Erythroblast (primary cell): ENCODE measurements at regions not wholly inside any gene's neighbourhood (a gene's known extent, or its start where the extent isn't known, plus 50 kb on each side); places are given as distances from the start of the nearest gene placed in this dataset.
"Not testable (repeated sequence)": the region's sequence is repeated elsewhere in the genome, so short reads cannot be mapped to it uniquely, and the experiment has no call there.

ENCODE experiments used
- DNase-seq, 2 experiments: peaks; one replicate each; lab custom pipeline; 2025; lab: John Stamatoyannopoulos, UW
- GATA1 ChIP-seq: IDR thresholded peaks from 2 replicates; pipeline ENCODE4 v1.6.1; 2011; ENCODE audit warnings: low read depth, mild to moderate bottlenecking, control low read depth, low read length, moderate library complexity
- POLR2A ChIP-seq: IDR thresholded peaks from 2 replicates; pipeline ENCODE4 v1.6.1; 2011; ENCODE audit warnings: mild to moderate bottlenecking, low read length

GRCh38 chr14:105641075-105641937 lies 114.9 kb downstream of the TMEM121 start:
- TF ChIP-seq GATA1 (no peak), POLR2A (no peak)
- no peak for DNase-seq

- not testable (repeated sequence) for DNase-seq
Observed at GRCh38 chr14:105641951-105642350, 115.6 kb downstream of the TMEM121 start.

GRCh38 chr14:105642486-105642885 lies 116.1 kb downstream of the TMEM121 start:
- DNase-seq: not testable (repeated sequence)

DNA sequence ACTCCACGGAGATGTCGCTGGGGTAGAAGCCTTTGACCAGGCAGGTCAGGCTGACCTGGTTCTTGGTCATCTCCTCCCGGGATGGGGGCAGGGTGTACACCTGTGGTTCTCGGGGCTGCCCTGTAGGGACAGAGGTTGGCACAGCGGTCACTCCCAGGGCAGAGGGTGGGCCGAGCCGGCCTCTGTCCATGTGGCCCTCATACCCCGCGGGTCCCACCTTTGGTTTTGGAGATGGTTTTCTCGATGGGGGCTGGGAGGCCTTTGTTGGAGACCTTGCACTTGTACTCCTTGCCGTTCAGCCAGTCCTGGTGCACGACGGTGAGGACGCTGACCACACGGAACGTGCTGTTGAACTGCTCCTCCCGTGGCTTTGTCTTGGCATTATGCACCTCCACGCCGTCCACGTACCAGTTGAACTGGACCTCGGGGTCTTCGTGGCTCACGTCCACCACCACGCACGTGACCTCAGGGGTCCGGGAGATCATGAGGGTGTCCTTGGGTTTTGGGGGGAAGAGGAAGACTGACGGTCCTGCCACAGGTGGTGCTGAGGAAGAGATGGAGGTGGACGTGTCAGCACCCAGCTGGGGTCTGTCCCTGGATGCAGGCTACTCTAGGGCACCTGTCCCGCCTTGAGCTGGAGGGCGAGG lies 117.1 kb downstream of the TMEM121 start:
- not testable (repeated sequence) for DNase-seq

- DNase-seq: not testable (repeated sequence)
Observed at GRCh38 chr14:105644053-105644435, 117.7 kb downstream of the TMEM121 start.

DNA sequence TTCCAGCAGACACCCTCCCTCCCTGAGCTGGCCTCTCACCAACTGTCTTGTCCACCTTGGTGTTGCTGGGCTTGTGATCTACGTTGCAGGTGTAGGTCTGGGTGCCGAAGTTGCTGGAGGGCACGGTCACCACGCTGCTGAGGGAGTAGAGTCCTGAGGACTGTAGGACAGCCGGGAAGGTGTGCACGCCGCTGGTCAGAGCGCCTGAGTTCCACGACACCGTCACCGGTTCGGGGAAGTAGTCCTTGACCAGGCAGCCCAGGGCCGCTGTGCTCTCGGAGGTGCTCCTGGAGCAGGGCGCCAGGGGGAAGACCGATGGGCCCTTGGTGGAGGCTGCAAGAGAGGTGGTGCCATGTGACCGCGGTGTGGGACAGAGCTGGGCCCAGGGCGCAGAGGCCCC lies 118.1 kb downstream of the TMEM121 start:
- not testable (repeated sequence) for DNase-seq

- DNase-seq: not testable (repeated sequence)
Observed at GRCh38 chr14:105644891-105645290, 118.5 kb downstream of the TMEM121 start.

GRCh38 chr14:105645389-105645788 lies 119.0 kb downstream of the TMEM121 start:
- DNase-seq: not testable (repeated sequence)

- DNase-seq: no peak
- TF ChIP-seq POLR2A: no peak
- no peak for TF ChIP-seq GATA1
Observed at GRCh38 chr14:105646175-105646574, 119.8 kb downstream of the TMEM121 start.

DNA sequence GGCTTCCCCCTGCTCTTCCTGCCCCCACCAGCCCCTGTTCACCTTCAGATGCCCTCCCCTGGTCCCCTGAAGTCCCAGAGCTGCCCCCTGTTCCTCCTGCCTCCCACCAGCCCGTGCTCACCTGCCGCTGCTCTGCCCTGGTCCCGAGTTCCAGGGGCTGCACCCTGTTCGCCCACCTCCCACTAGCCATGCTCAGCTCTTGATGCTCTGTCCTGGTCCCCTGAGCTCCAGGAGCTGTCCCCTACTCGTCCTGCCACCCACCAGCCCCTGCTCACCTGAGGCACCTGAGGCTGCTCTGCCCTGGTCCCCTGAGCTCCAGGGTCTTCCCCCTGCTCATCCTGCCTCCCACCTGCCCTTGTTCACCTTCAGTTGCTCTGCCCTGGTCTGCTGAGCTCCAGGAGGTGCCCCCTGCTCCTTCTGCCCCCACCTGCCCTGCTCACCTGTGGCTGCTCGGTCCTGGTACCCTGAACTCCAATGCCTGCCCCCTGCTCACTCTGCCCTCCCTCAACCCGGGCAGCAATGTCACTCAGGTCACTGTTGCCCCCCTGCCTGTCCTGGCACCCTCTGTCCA lies 120.4 kb downstream of the TMEM121 start:
- DNase-seq: not testable (repeated sequence)

DNA sequence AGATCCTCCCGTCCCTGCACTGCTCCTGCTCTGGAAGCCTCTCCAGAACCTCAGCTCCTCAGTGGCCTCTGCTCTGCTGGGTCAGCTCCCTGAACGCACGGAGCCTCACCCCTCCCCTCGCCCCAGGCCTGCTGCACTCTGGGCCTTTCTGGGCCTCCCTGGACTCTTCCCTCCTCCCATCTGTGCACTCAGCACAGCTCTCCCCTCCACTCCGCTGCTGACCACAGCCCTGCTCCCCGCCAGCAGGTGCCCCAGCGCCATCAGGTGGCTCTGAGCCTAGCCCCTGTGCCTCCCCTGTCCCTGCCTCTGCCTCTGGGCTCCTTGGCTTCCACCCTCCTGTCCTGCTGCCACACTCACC lies 121.0 kb downstream of the TMEM121 start:
- DNase-seq: not testable (repeated sequence)

- no peak for DNase-seq
- TF ChIP-seq GATA1 (no peak), POLR2A (no peak)
Observed at GRCh38 chr14:105647784-105648608, 121.6 kb downstream of the TMEM121 start.

GRCh38 chr14:105648609-105649535 lies 122.5 kb downstream of the TMEM121 start:
- DNase-seq: not testable (repeated sequence)

DNA sequence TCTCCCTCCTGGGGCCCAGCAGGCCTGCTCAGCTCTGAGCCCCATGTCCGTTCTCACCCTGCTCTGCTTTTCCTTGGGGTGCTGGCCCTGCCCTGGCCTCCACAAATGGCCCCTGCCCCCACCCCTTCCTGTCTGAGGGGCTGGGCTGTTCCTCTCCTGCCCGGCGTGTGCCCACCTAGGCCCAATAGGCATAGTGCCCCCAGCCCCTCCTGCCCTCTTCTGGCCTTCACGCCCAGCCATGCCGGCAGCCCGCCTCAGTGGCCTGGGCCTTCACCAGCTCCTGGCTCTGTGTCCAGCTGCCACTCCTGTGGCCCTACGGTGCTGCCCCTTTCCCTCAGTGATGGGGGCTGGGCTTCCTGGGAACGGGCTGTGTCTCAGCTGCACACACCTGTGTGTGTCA lies 125.9 kb downstream of the TMEM121 start:
- not testable (repeated sequence) for DNase-seq

DNA sequence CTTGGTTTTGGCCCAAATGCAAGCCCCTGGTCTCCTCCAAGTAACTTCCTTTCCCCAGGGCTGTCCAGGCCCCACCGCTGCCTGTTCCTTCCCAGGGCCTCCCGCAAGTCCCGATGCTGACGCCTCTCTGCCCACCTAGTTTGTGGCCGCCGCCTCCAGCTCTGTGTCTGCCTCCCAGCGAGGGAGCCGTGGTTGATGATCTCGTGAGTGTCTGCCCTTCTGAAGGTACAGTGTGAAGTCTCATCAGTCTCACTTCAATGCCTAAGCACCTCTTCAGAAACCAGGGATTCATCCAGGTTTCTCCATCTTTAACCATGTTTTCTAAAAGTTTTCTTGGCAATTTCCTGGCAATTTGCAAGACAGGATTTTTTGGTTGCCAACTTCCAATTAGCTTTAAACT lies 127.5 kb downstream of the TMEM121 start:
- DNase-seq: not testable (repeated sequence)

DNA sequence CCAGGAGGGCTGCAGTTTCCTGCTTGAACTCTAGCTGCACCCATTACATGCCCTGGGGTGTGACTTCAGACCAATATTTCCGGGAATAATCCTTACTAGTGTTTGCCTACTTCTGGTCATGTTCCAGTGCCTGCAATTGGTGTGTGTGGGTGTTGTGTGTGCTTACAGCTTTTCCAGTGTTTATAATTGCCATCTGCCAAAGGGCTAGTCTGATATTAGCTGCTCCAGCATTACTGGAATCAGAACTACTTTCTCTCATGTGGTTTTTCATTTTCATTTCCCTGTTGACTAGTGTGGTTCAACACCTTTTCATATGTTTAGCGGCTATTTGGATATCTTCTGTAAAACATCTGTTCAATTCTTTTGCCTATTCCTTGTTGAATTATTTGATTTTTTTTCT lies 132.9 kb downstream of the TMEM121 start:
- DNase-seq: not testable (repeated sequence)
